Body of pancreas (tissue), 4 donors: ENCODE measurements at regions not wholly inside any gene's neighbourhood (a gene's known extent, or its start where the extent isn't known, plus 50 kb on each side); places are given as distances from the start of the nearest gene placed in this dataset.

Source experiments
- ATAC-seq: fragments of 150-250 bp; one replicate; pipeline ENCODE4 v1.9.1; 2016
- DNase-seq, 4 donors: peaks; one replicate each; pipeline ENCODE4 v3.0.0-alpha.2; 2019
- H3K27ac ChIP-seq, 4 donors: fragments of 200-600 bp; sonication (generic); 1 replicate in 3 of 4; 2 replicates in 1 of 4; pipeline versions ENCODE4 v1.5.1 to v1.6.1; 2016 to 2019; ENCODE audit warnings: mild to moderate bottlenecking in 1 of 4, mixed read lengths in 1 of 4, moderate library complexity in 1 of 4
- H3K27me3 ChIP-seq, 2 donors: fragments of 200-600 bp; sonication (generic); one replicate each; pipeline ENCODE4 v1.6.0; 2016; ENCODE audit warnings: mild to moderate bottlenecking in 1 of 2
- H3K36me3 ChIP-seq, 2 donors: fragments of 200-600 bp; sonication (generic); replicated peaks in 1 of 2; 2 replicates each; pipeline ENCODE4 v1.5.1; 2016; ENCODE audit warnings: low read depth in 2 of 2; ENCODE audit not compliant: insufficient read depth in 1 of 2
- H3K4me1 ChIP-seq: fragments of 200-600 bp; sonication (generic); one replicate; pipeline ENCODE4 v1.6.0; 2016
- H3K4me3 ChIP-seq, 2 donors: fragments of 200-600 bp; sonication (generic); 1 replicate in 1 of 2; 2 replicates in 1 of 2; pipeline ENCODE4 v1.5.1; 2016 to 2019
- H3K9me3 ChIP-seq, 3 donors: fragments of 200-600 bp; sonication (generic); 1 replicate in 2 of 3; 2 replicates in 1 of 3; pipeline ENCODE4 v1.5.1; 2016
- CTCF ChIP-seq, 7 experiments: fragments of 450-650 bp in 4 of 7; fragments of 200-600 bp in 3 of 7; sonication (generic) in 3 of 7; IDR thresholded peaks; one replicate each; pipeline ENCODE4 v1.5.1; 2016 to 2019; ENCODE audit warnings: antibody characterized with exemption in 7 of 7
- POLR2A ChIP-seq, 3 donors: fragments of 450-650 bp; IDR thresholded peaks; one replicate each; pipeline ENCODE4 v1.6.1; 2016; ENCODE audit warnings: antibody characterized with exemption in 3 of 3, mild to moderate bottlenecking in 2 of 3
- WGBS, 2 donors: methylation state at CpG; one replicate each; pipeline ENCODE4 v1.1.5; 2017; 5-methylcytosine and 5-hydroxymethylcytosine counted together
- intact Hi-C: fragments of 100-400 bp; cut with DNase I; formaldehyde crosslinking; loops from one replicate; pipeline ENCODE4 v1.15.1; 2023

GRCh38 chr2:53247956-53248735 lies 519.5 kb upstream of the CHAC2 start:
- H3K27ac ChIP-seq, result no peak overlapping the region
- ATAC-seq, result no peak
- H3K36me3 ChIP-seq, result no peaks in the 10 kb centered on the region
- H3K27me3 ChIP-seq, result no peaks in the 10 kb centered on the region
- H3K4me3 ChIP-seq, result no peak overlapping the region
- DNase-seq, result no peak
- WGBS, 2 donors, result 57 to 64% methylated on average over 6 of the region's 6 CpGs
- no peaks in the 10 kb centered on the region for H3K9me3 ChIP-seq
- H3K4me1 ChIP-seq, result peaks cover 17% of the 10 kb centered on the region
- TF ChIP-seq POLR2A (IDR thresholded peaks at IDR 0.05) (no peak), CTCF (IDR thresholded peaks at IDR 0.05) (no peak)
- intact Hi-C loops, result no loop called here

- no peak overlapping the region for H3K4me3 ChIP-seq
- no peak overlapping the region for H3K27ac ChIP-seq
- intact Hi-C loops, result no loop called here
- no peaks in the 10 kb centered on the region for H3K9me3 ChIP-seq
- peaks cover 4% of the 10 kb centered on the region for H3K4me1 ChIP-seq
- no peaks in the 10 kb centered on the region for H3K36me3 ChIP-seq
- H3K27me3 ChIP-seq, result no peaks in the 10 kb centered on the region
- no peak for DNase-seq
- TF ChIP-seq CTCF (IDR thresholded peaks at IDR 0.05), result no peak
- no peak for TF ChIP-seq POLR2A (IDR thresholded peaks at IDR 0.05)
- ATAC-seq, result no peak
Measured at GRCh38 chr2:53243430-53243829, 524.2 kb upstream of the CHAC2 start.

GRCh38 chr2:53242090-53242489 lies 525.5 kb upstream of the CHAC2 start:
- no peak for ATAC-seq
- no peaks in the 10 kb centered on the region for H3K4me1 ChIP-seq
- H3K9me3 ChIP-seq, result no peaks in the 10 kb centered on the region
- peak in 2 of 4 donors; percentile 11 to 24 for DNase-seq
- H3K27ac ChIP-seq, result no peak overlapping the region
- intact Hi-C loops, result no loop called here
- no peak for TF ChIP-seq CTCF (IDR thresholded peaks at IDR 0.05)
- no peak for TF ChIP-seq POLR2A (IDR thresholded peaks at IDR 0.05)
- H3K4me3 ChIP-seq, result no peak overlapping the region
- 65 to 69% methylated on average over 3 of the region's 3 CpGs for WGBS, 2 donors
- H3K27me3 ChIP-seq, result no peaks in the 10 kb centered on the region
- H3K36me3 ChIP-seq, result no peaks in the 10 kb centered on the region

- WGBS, 2 donors, result 54% methylated on average over 1 of the region's 1 CpG
- H3K27ac ChIP-seq, result no peak overlapping the region
- intact Hi-C loops, result no loop called here
Measured at GRCh38 chr2:53235836-53236582, 531.6 kb upstream of the CHAC2 start.

More at GRCh38 chr2:53235836-53236582, 531.6 kb upstream of the CHAC2 start:
- Histone ChIP-seq H3K27me3 (no peaks in the 10 kb centered on the region), H3K4me3 (no peak overlapping the region), H3K9me3 (no peaks in the 10 kb centered on the region), H3K4me1 (peaks cover 17% of the 10 kb centered on the region), H3K36me3 (no peaks in the 10 kb centered on the region)
- DNase-seq, result no peak
- ATAC-seq, result no peak
- TF ChIP-seq POLR2A (IDR thresholded peaks at IDR 0.05), result no peak
- no peak for TF ChIP-seq CTCF (IDR thresholded peaks at IDR 0.05)
